SK-N-SH (cell line): ENCODE measurements at regions not wholly inside any gene's neighbourhood (a gene's known extent, or its start where the extent isn't known, plus 50 kb on each side); places are given as distances from the start of the nearest gene placed in this dataset.

ENCODE experiments used
- CTCF ChIA-PET: fragments of 300-600, 350-600 bp; formaldehyde crosslinking; extraction: SDS; loops from one replicate; lab custom pipeline; 2021; lab: Yijun Ruan, JAX
- POLR2A ChIA-PET: fragments of 350-600 bp; sonication (Branson Sonifier 250); formaldehyde crosslinking; extraction: SDS; loops from one replicate; lab custom pipeline; 2020; ENCODE audit warnings: antibody characterized with exemption, inconsistent platforms; lab: Yijun Ruan, JAX
- DNase-seq: peaks from one replicate; pipeline ENCODE4 v3.0.0; 2012
- H2AFZ ChIP-seq: fragments of 200-600 bp; sonication (generic); 2 replicates; pipeline ENCODE4 v1.8.1; 2016; ENCODE audit warnings: antibody characterized with exemption, mild to moderate bottlenecking, low read depth
- H3F3A ChIP-seq: fragments of 200-600 bp; sonication (generic); replicated peaks from 2 replicates; pipeline ENCODE3; 2016; ENCODE audit warnings: antibody characterized with exemption, mild to moderate bottlenecking; ENCODE audit not compliant: insufficient read depth
- H3K27ac ChIP-seq, 2 experiments: fragments of 200-500 bp in 1 of 2; fragments of 200-600 bp in 1 of 2; sonication (Bioruptor generic) in 1 of 2; sonication (generic), shearing (Covaris generic) in 1 of 2; 2 replicates each; pipeline versions ENCODE4 v1.5.1 to v1.6.1; 2014 to 2016; ENCODE audit warnings: low read depth in 2 of 2, inconsistent platforms in 1 of 2, low read length in 1 of 2, mild to moderate bottlenecking in 1 of 2, mixed read lengths in 1 of 2
- H3K27me3 ChIP-seq: fragments of 200-600 bp; sonication (generic), shearing (Covaris generic); 2 replicates; pipeline ENCODE4 v1.6.1; 2016; ENCODE audit warnings: mixed run types; ENCODE audit not compliant: insufficient read depth
- H3K36me3 ChIP-seq, 2 experiments: fragments of 200-500 bp in 1 of 2; fragments of 200-600 bp in 1 of 2; sonication (Bioruptor generic) in 1 of 2; sonication (generic) in 1 of 2; replicated peaks in 1 of 2; 2 replicates each; pipeline versions ENCODE3 to v1.5.1; 2014 to 2016; ENCODE audit warnings: low read length in 1 of 2, mild to moderate bottlenecking in 1 of 2; ENCODE audit not compliant: insufficient read depth in 2 of 2, control insufficient read depth in 1 of 2
- H3K4me1 ChIP-seq, 2 experiments: fragments of 200-500 bp in 1 of 2; fragments of 200-600 bp in 1 of 2; sonication (Bioruptor generic) in 1 of 2; sonication (generic), shearing (Covaris generic) in 1 of 2; 2 replicates each; pipeline versions ENCODE4 v1.5.1 to v1.6.1; 2014 to 2016; ENCODE audit warnings: low read depth in 1 of 2, low read length in 1 of 2, mixed run types in 1 of 2; ENCODE audit not compliant: insufficient read depth in 2 of 2, control insufficient read depth in 1 of 2
- H3K4me2 ChIP-seq: fragments of 200-600 bp; sonication (generic), shearing (Covaris generic); 2 replicates; pipeline ENCODE4 v1.6.1; 2017; ENCODE audit warnings: mixed run types
- H3K4me3 ChIP-seq, 2 experiments: fragments of 200-500 bp in 1 of 2; fragments of 200-600 bp in 1 of 2; sonication (Bioruptor generic) in 1 of 2; sonication (generic), shearing (Covaris generic) in 1 of 2; 2 replicates each; pipeline versions ENCODE4 v1.5.1 to v1.8.1; 2014 to 2016; ENCODE audit warnings: low read depth in 2 of 2, inconsistent platforms in 1 of 2, low read length in 1 of 2, mild to moderate bottlenecking in 1 of 2, mixed read lengths in 1 of 2, moderate library complexity in 1 of 2
- H3K79me2 ChIP-seq: fragments of 200-600 bp; sonication (generic); 2 replicates; pipeline ENCODE4 v1.8.1; 2017; ENCODE audit warnings: mild to moderate bottlenecking; ENCODE audit not compliant: insufficient read depth
- H3K9ac ChIP-seq: fragments of 200-600 bp; sonication (generic); 2 replicates; pipeline ENCODE4 v1.6.1; 2017; ENCODE audit warnings: mixed run types
- H3K9me2 ChIP-seq: fragments of 200-600 bp; sonication (generic); 2 replicates; pipeline ENCODE4 v1.6.1; 2017; ENCODE audit warnings: mixed run types
- H3K9me3 ChIP-seq: fragments of 200-600 bp; sonication (generic); 2 replicates; pipeline ENCODE4 v1.6.1; 2017; ENCODE audit warnings: mixed run types, mild to moderate bottlenecking, moderate library complexity
- H4K20me1 ChIP-seq: fragments of 200-600 bp; sonication (generic); 2 replicates; pipeline ENCODE4 v1.6.1; 2017; ENCODE audit warnings: mild to moderate bottlenecking, mixed run types; ENCODE audit not compliant: insufficient read depth
- EZH2phosphoT487 ChIP-seq: fragments of 200-600 bp; sonication (generic); IDR thresholded peaks from 2 replicates; pipeline ENCODE4 v1.6.1; 2017; ENCODE audit warnings: low read depth, mixed run types, mild to moderate bottlenecking, antibody characterized with exemption, moderate library complexity, borderline replicate concordance
- FOSL2 ChIP-seq: IDR thresholded peaks from 2 replicates; pipeline ENCODE4 v1.4.0; 2012; ENCODE audit warnings: low read depth, mild to moderate bottlenecking, moderate library complexity, borderline replicate concordance
- GATA2 ChIP-seq: sonication (generic); formaldehyde crosslinking; IDR thresholded peaks from 2 replicates; pipeline ENCODE4 v1.5.0; 2020; ENCODE audit warnings: mild to moderate bottlenecking, missing genetic modification reagents
- MXI1 ChIP-seq: IDR thresholded peaks from 2 replicates; pipeline ENCODE4 v1.6.1; 2012; ENCODE audit warnings: mild to moderate bottlenecking, low read depth, low read length, improper control_type of control experiment
- NFIC ChIP-seq: IDR thresholded peaks from 2 replicates; pipeline ENCODE4 v1.4.0; 2012; ENCODE audit warnings: borderline replicate concordance
- NRF1 ChIP-seq: IDR thresholded peaks from 2 replicates; pipeline ENCODE4 v1.6.1; 2012; ENCODE audit warnings: low read depth, mild to moderate bottlenecking, low read length
- PBX3 ChIP-seq: IDR thresholded peaks from 2 replicates; pipeline ENCODE4; 2012
- RXRA ChIP-seq: IDR thresholded peaks from 2 replicates; pipeline ENCODE4 v1.4.0; 2012; ENCODE audit warnings: low read depth, mild to moderate bottlenecking, borderline replicate concordance
- SMC3 ChIP-seq: IDR thresholded peaks from 2 replicates; pipeline ENCODE4 v1.6.1; 2012; ENCODE audit warnings: low read depth, low read length, improper control_type of control experiment
- TAF1 ChIP-seq: IDR thresholded peaks from 2 replicates; pipeline ENCODE4 v1.6.1; 2012; ENCODE audit warnings: low read depth, mild to moderate bottlenecking, low read length, moderate library complexity, borderline replicate concordance
- TCF12 ChIP-seq: IDR thresholded peaks from 2 replicates; pipeline ENCODE4 v1.4.0; 2012
- USF2 ChIP-seq: fragments of 150-350 bp; IDR thresholded peaks from 2 replicates; pipeline ENCODE4 v1.6.1; 2017; ENCODE audit warnings: antibody characterized with exemption, low read length, low read depth, borderline replicate concordance
- YY1 ChIP-seq: IDR thresholded peaks from 2 replicates; pipeline ENCODE4 v1.4.0; 2012; ENCODE audit warnings: low read depth, mild to moderate bottlenecking
- WGBS: methylation state at CpG from one replicate; pipeline ENCODE4 v1.1.6; 2017; ENCODE audit warnings: low lambda C conversion rate; 5-methylcytosine and 5-hydroxymethylcytosine counted together
- TF ChIP-seq, protein P1 (sequence below): IDR thresholded peaks from 2 replicates; pipeline ENCODE4 v1.4.0; 2012; ENCODE audit warnings: low read depth, borderline replicate concordance

- Histone ChIP-seq H3K4me2 (no peak overlapping the region), H3K9me3 (no peaks in the 10 kb centered on the region), H3K4me1 (no peaks in the 10 kb centered on the region), H3K27ac (no peak overlapping the region), H3F3A (no peaks in the 10 kb centered on the region), H4K20me1 (no peaks in the 10 kb centered on the region), H3K9me2 (no peaks in the 10 kb centered on the region), H3K27me3 (no peaks in the 10 kb centered on the region; the same call in 1 of the 2 replicates), H3K9ac (no peak overlapping the region), H2AFZ (no peak overlapping the region), H3K79me2 (no peaks in the 10 kb centered on the region), H3K4me3 (no peak overlapping the region), H3K36me3 (no peaks in the 10 kb centered on the region)
- TF ChIP-seq NRF1 (no peak), EZH2phosphoT487 (no peak), PBX3 (no peak), TAF1 (no peak)
- DNase-seq = no peak
- POLR2A ChIA-PET = no interaction called here
- 58% methylated on average over 12 of the region's 12 CpGs for WGBS
- CTCF ChIA-PET = no interaction called here
Observed at GRCh38 chr14:76322594-76323220, 53.2 kb upstream of the ESRRB start.

- Histone ChIP-seq H2AFZ (no peak overlapping the region), H3F3A (no peaks in the 10 kb centered on the region)
- CTCF ChIA-PET = interaction anchor here (0.6 kb wide), 1 partner anchor 772 kb away, joined by 4 read pairs; no protein-coding TSS in a partner anchor
- TF ChIP-seq MXI1 = no peak
- no peak for TF ChIP-seq SMC3
- no peak for TF ChIP-seq FOSL2
- TF ChIP-seq USF2 = no peak
- TF ChIP-seq NFIC = no peak
- TF ChIP-seq, protein P1, sequence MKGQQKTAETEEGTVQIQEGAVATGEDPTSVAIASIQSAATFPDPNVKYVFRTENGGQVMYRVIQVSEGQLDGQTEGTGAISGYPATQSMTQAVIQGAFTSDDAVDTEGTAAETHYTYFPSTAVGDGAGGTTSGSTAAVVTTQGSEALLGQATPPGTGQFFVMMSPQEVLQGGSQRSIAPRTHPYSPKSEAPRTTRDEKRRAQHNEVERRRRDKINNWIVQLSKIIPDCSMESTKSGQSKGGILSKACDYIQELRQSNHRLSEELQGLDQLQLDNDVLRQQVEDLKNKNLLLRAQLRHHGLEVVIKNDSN = no peak
- TF ChIP-seq YY1 = no peak
- TF ChIP-seq PBX3 = no peak
- no peak for TF ChIP-seq TCF12
- TF ChIP-seq GATA2 (CRISPR knock-in tag) = no peak
- TF ChIP-seq TAF1 = no peak
- no peak for TF ChIP-seq RXRA
- TF ChIP-seq, all 33 proteins: peak for 0
- Histone ChIP-seq H3K4me2 (no peak overlapping the region), H3K9me2 (no peaks in the 10 kb centered on the region), H3K9me3 (no peaks in the 10 kb centered on the region), H3K36me3 (no peaks in the 10 kb centered on the region), H4K20me1 (no peaks in the 10 kb centered on the region), H3K27ac (no peak overlapping the region), H3K4me3 (no peak overlapping the region), H3K79me2 (no peaks in the 10 kb centered on the region), H3K4me1 (no peaks in the 10 kb centered on the region), H3K9ac (no peak overlapping the region), H3K27me3 (peaks cover 3% of the 10 kb centered on the region; the same call in 1 of the 2 replicates)
- DNase-seq = no peak
- POLR2A ChIA-PET = no interaction called here
- WGBS = 29% methylated on average over 5 of the region's 6 CpGs
Observed at GRCh38 chr14:76323331-76324050, 52.4 kb upstream of the ESRRB start.
